K562 (cell line): ENCODE measurements at regions not wholly inside any gene's neighbourhood (a gene's known extent, or its start where the extent isn't known, plus 50 kb on each side); places are given as distances from the start of the nearest gene placed in this dataset.

ENCODE experiments used
- ATAC-seq: fragments of 200-7000 bp; cut with Tn5 transposase; 3 replicates; pipeline ENCODE4 v1.9.1; 2020; ENCODE audit warnings: moderate library complexity
- BruUV-seq: library from RNA; stranded (reverse); fragments of 400-500 nt; replicated peaks from 2 replicates; lab custom pipeline; 2021; lab: Mats Ljungman, UMichigan
- CTCF ChIA-PET: fragments of 300-600 bp; formaldehyde crosslinking; extraction: SDS; loops from one replicate; lab custom pipeline; 2021; ENCODE audit warnings: low intra/inter-chr PET ratio; lab: Yijun Ruan, JAX
- POLR2A ChIA-PET: fragments of 300-600, 350-650 bp; sonication (Branson Sonifier 250); formaldehyde crosslinking; extraction: SDS; loops from one replicate; lab custom pipeline; 2021; ENCODE audit warnings: antibody characterized with exemption, inconsistent platforms; lab: Yijun Ruan, JAX
- DNase-seq, 4 experiments: peaks; one replicate each; pipeline versions ENCODE4 v3.0.0 to v3.0.0-alpha.2; 2011 to 2018; ENCODE audit warnings: low spot score in 3 of 4, mixed read lengths in 3 of 4; ENCODE audit errors: extremely low read depth in 1 of 4
- FAIRE-seq: peaks from 2 replicates; lab custom pipeline; 2011; peaks lifted over from hg19 to GRCh38; lab: Jason Lieb, UNC
- H2AFZ ChIP-seq: 2 replicates; pipeline ENCODE4 v1.6.0; 2011; ENCODE audit warnings: low read depth, low read length, control low read depth, inconsistent platforms
- H3K27ac ChIP-seq: fragments of 200-600 bp; 3 replicates; pipeline ENCODE4 v1.8.0; 2011; ENCODE audit warnings: low read depth, mild to moderate bottlenecking, control low read depth, inconsistent platforms, low read length, moderate library complexity, mixed read lengths; ENCODE audit errors: extremely low read depth
- H3K27me3 ChIP-seq, 2 experiments: fragments of 300-600 bp in 1 of 2; 2 replicates in 1 of 2; 3 replicates in 1 of 2; pipeline versions ENCODE4 v1.6.0 to v1.8.0; 2011; ENCODE audit warnings: inconsistent platforms in 2 of 2, low read length in 2 of 2, mild to moderate bottlenecking in 1 of 2, mixed read lengths in 1 of 2, moderate library complexity in 1 of 2; ENCODE audit not compliant: control insufficient read depth in 2 of 2, insufficient read depth in 2 of 2
- H3K36me3 ChIP-seq: fragments of 300-600 bp; 3 replicates; pipeline ENCODE4 v1.8.0; 2011; ENCODE audit warnings: mild to moderate bottlenecking, low read length, inconsistent platforms; ENCODE audit not compliant: control insufficient read depth, insufficient read depth
- H3K4me1 ChIP-seq, 2 experiments: fragments of 200-600 bp in 1 of 2; replicated peaks in 1 of 2; 2 replicates in 1 of 2; 3 replicates in 1 of 2; pipeline versions ENCODE4 v1.5.1 to v1.8.0; 2011; ENCODE audit warnings: inconsistent platforms in 2 of 2, low read length in 2 of 2, mild to moderate bottlenecking in 1 of 2, mixed read lengths in 1 of 2, moderate library complexity in 1 of 2; ENCODE audit not compliant: control insufficient read depth in 2 of 2, insufficient read depth in 2 of 2
- H3K4me2 ChIP-seq: 2 replicates; pipeline ENCODE4 v1.6.1; 2011; ENCODE audit warnings: low read length, control low read depth, inconsistent platforms, mixed read lengths; ENCODE audit not compliant: insufficient read depth
- H3K4me3 ChIP-seq: fragments of 200-600 bp; sonication (generic), shearing (Covaris generic); 2 replicates; pipeline ENCODE4 v1.5.1; 2016; ENCODE audit warnings: control low read depth, inconsistent platforms
- H3K79me2 ChIP-seq: fragments of 200-600 bp; 3 replicates; pipeline ENCODE4 v1.8.0; 2011; ENCODE audit warnings: low read length, inconsistent platforms; ENCODE audit not compliant: control insufficient read depth, insufficient read depth
- H3K9ac ChIP-seq, 2 experiments: 2 replicates each; pipeline versions ENCODE4 v1.6.0 to v1.6.1; 2011; ENCODE audit warnings: low read depth in 2 of 2, low read length in 2 of 2, control low read depth in 1 of 2, inconsistent platforms in 1 of 2, mild to moderate bottlenecking in 1 of 2, mixed read lengths in 1 of 2; ENCODE audit not compliant: insufficient read depth in 1 of 2
- H3K9me1 ChIP-seq: one replicate; pipeline ENCODE4 v1.6.0; 2011; ENCODE audit warnings: inconsistent platforms, mild to moderate bottlenecking, low read length, moderate library complexity; ENCODE audit not compliant: control insufficient read depth, insufficient read depth
- H3K9me3 ChIP-seq: replicated peaks from 2 replicates; pipeline ENCODE4 v1.5.1; 2011; ENCODE audit warnings: low read depth, low read length, inconsistent platforms; ENCODE audit not compliant: control insufficient read depth, insufficient read depth
- H4K20me1 ChIP-seq: replicated peaks from 2 replicates; pipeline ENCODE4 v1.6.1; 2011; ENCODE audit warnings: low read length, inconsistent platforms, mixed read lengths; ENCODE audit not compliant: control insufficient read depth, insufficient read depth
- ATF7 ChIP-seq: fragments of 450-650 bp; IDR thresholded peaks from 2 replicates; pipeline ENCODE4 v1.7.1; 2014; ENCODE audit warnings: mild to moderate bottlenecking, moderate library complexity
- CHD2 ChIP-seq: IDR thresholded peaks from 2 replicates; pipeline ENCODE4 v1.6.1; 2011; ENCODE audit warnings: low read depth, low read length
- FIP1L1 ChIP-seq: fragments of 200-400 bp; formaldehyde crosslinking; IDR thresholded peaks from 2 replicates; pipeline ENCODE4 v1.6.1; 2018; ENCODE audit warnings: mild to moderate bottlenecking, low read depth, low read length; ENCODE audit not compliant: poor library complexity, severe bottlenecking
- HMG20B ChIP-seq: fragments of 250-450 bp; sonication (Bioruptor Pico); IDR thresholded peaks from 2 replicates; pipeline ENCODE4 v1.5.0; 2021; ENCODE audit warnings: mild to moderate bottlenecking
- HNRNPH1 ChIP-seq: fragments of 200-400 bp; formaldehyde crosslinking; optimal IDR thresholded peaks from 2 replicates; pipeline ENCODE3; 2017; ENCODE audit warnings: low read depth, mild to moderate bottlenecking, low read length, moderate library complexity
- KLF1 ChIP-seq: fragments of 450-650 bp; IDR thresholded peaks from 2 replicates; pipeline ENCODE4 v1.6.1; 2016; ENCODE audit warnings: missing genetic modification characterization, missing compliant biosample characterization
- KLF13 ChIP-seq: fragments of 450-650 bp; IDR thresholded peaks from 2 replicates; pipeline ENCODE4 v1.6.1; 2016; ENCODE audit warnings: missing genetic modification characterization, low read depth, mild to moderate bottlenecking, missing compliant biosample characterization, moderate library complexity, borderline replicate concordance
- MTF1 ChIP-seq: fragments of 250-450 bp; sonication (Bioruptor Pico); IDR thresholded peaks from 2 replicates; pipeline ENCODE4 v1.9.0; 2021; ENCODE audit warnings: moderate library complexity, mild to moderate bottlenecking, inconsistent platforms, borderline replicate concordance
- NFRKB ChIP-seq: fragments of 450-650 bp; IDR thresholded peaks from 2 replicates; pipeline ENCODE4 v1.6.1; 2016; ENCODE audit warnings: low read depth
- SLC30A9 ChIP-seq: fragments of 250-450 bp; sonication (Bioruptor Pico); IDR thresholded peaks from 2 replicates; pipeline ENCODE4 v1.8.0; 2022; ENCODE audit warnings: mild to moderate bottlenecking, moderate library complexity
- SMARCE1 ChIP-seq: fragments of 450-650 bp; IDR thresholded peaks from 2 replicates; pipeline ENCODE4 v1.7.1; 2016; ENCODE audit warnings: mild to moderate bottlenecking
- SUPT5H ChIP-seq: fragments of 450-650 bp; IDR thresholded peaks from 2 replicates; pipeline ENCODE4 v1.6.1; 2016
- TAF1 ChIP-seq: IDR thresholded peaks from 2 replicates; pipeline ENCODE4 v1.6.1; 2011; ENCODE audit warnings: mild to moderate bottlenecking, low read length, moderate library complexity; ENCODE audit not compliant: insufficient read depth, control insufficient read depth, severe bottlenecking; ENCODE audit errors: extremely low read depth
- THRAP3 ChIP-seq: fragments of 450-650 bp; IDR thresholded peaks from 2 replicates; pipeline ENCODE4 v1.6.1; 2016; ENCODE audit warnings: mild to moderate bottlenecking, inconsistent platforms, borderline replicate concordance
- ZKSCAN3 ChIP-seq: fragments of 250-450 bp; sonication (Bioruptor Pico); IDR thresholded peaks from 2 replicates; pipeline ENCODE4 v1.4.0; 2020
- ZNF507 ChIP-seq: conservative IDR thresholded peaks from 2 replicates; pipeline ENCODE4 v1.6.1; 2017; ENCODE audit warnings: missing genetic modification characterization, missing compliant biosample characterization
- WGBS: fragments of 100-300 bp; shearing (Covaris generic); methylation state at CpG from one replicate; pipeline ENCODE4 v1.1.6; 2016; ENCODE audit warnings: low coverage, mixed read lengths; ENCODE audit not compliant: insufficient coverage; ENCODE audit errors: missing lambda C conversion rate; 5-methylcytosine and 5-hydroxymethylcytosine counted together
- in situ Hi-C: fragments of 300-500 bp; cut with MboI; formaldehyde crosslinking; loops from 4 replicates; pipeline ENCODE4 v1.15.0; 2018; ENCODE audit warnings: inconsistent platforms, mixed read lengths
- intact Hi-C: fragments of 100-400 bp; cut with micrococcal nuclease; formaldehyde crosslinking; loops from 2 replicates; pipeline ENCODE4 v1.14.2; 2022
- TF ChIP-seq, protein P1 (sequence below): fragments of 250-450 bp; sonication (Bioruptor Pico); IDR thresholded peaks from 2 replicates; pipeline ENCODE4 v1.8.0; 2022; ENCODE audit warnings: moderate library complexity, mild to moderate bottlenecking, inconsistent platforms

DNA sequence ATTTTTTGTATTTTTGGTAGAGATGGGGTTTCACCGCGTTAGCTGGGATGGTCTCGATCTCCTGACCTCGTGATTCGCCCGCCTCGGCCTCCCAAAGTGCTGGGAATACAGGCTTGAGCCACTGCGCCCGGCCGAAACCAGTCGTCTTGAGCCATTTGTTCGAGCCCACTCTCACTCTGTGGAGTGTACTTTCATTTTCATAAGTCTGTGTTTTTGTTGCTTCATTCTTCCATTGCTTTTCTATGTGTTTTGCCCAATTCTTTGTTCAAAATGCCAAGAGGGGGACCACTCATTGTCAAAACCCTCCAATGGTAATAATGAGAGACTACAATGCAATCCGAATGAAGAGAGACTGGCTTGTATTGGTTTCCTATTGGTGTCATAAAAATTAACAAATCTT lies 1545.5 kb upstream of the DDX18 start:
- no peak overlapping the region for H3K4me3 ChIP-seq
- intact Hi-C loops = no loop called here
- in situ Hi-C loops = no loop called here
- H3K4me2 ChIP-seq = no peak overlapping the region
- no peaks in the 10 kb centered on the region for H3K36me3 ChIP-seq
- ChIA-PET CTCF (no interaction called here), POLR2A (no interaction called here)
- no peaks in the 10 kb centered on the region for H3K9me1 ChIP-seq
- H3K4me1 ChIP-seq = no peaks in the 10 kb centered on the region
- no TSS peak for BruUV-seq
- no peaks in the 10 kb centered on the region for H4K20me1 ChIP-seq
- no peak overlapping the region for H3K9ac ChIP-seq
- no peak overlapping the region for H3K27ac ChIP-seq
- ATAC-seq (no peak), FAIRE-seq (no peak), DNase-seq (no peak)
- H3K27me3 ChIP-seq = no peaks in the 10 kb centered on the region
- 3% methylated on average over 13 of the region's 13 CpGs for WGBS
- TF ChIP-seq THRAP3 (no peak), NFRKB (no peak), MTF1 (CRISPR knock-in tag) (no peak), SUPT5H (no peak), ZNF507 (no peak), HNRNPH1 (no peak), TAF1 (no peak), CHD2 (no peak), ATF7 (no peak), SMARCE1 (no peak), FIP1L1 (no peak), KLF13 (tag) (no peak), KLF1 (tag) (no peak), ZKSCAN3 (CRISPR knock-in tag) (no peak), HMG20B (no peak), SLC30A9 (CRISPR knock-in tag) (no peak)
- TF ChIP-seq, protein P1, sequence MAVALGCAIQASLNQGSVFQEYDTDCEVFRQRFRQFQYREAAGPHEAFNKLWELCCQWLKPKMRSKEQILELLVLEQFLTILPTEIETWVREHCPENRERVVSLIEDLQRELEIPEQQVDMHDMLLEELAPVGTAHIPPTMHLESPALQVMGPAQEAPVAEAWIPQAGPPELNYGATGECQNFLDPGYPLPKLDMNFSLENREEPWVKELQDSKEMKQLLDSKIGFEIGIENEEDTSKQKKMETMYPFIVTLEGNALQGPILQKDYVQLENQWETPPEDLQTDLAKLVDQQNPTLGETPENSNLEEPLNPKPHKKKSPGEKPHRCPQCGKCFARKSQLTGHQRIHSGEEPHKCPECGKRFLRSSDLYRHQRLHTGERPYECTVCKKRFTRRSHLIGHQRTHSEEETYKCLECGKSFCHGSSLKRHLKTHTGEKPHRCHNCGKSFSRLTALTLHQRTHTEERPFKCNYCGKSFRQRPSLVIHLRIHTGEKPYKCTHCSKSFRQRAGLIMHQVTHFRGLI (CRISPR knock-in tag) = no peak
- no peaks in the 10 kb centered on the region for H3K79me2 ChIP-seq
- no peak overlapping the region for H2AFZ ChIP-seq
- H3K9me3 ChIP-seq = no peaks in the 10 kb centered on the region
